ENCODE measurements at regions not wholly inside any gene's neighbourhood (a gene's known extent, or its start where the extent isn't known, plus 50 kb on each side); places are given as distances from the start of the nearest gene placed in this dataset.

DNA sequence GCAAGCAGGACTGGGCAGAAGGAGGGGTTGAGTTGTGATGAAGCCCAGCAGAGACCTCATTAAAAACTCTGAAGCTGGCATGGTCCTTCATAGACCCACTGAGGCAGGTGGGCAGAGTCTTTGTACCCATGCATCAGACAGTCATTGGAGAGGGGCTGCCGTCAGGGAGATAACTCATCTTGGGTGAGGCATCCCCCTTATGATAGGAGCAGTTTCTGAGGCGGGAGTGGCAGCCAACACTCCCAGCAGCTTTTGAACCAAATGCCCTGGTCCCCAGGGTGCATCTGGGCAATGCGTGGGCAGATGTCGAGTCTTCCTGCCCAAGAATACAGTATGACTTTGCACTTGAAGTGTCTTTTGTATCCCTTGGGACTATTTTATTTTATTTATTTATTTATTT, 68.1 kb downstream of the HTR5A start:
- no peak for DNase-seq

DNA sequence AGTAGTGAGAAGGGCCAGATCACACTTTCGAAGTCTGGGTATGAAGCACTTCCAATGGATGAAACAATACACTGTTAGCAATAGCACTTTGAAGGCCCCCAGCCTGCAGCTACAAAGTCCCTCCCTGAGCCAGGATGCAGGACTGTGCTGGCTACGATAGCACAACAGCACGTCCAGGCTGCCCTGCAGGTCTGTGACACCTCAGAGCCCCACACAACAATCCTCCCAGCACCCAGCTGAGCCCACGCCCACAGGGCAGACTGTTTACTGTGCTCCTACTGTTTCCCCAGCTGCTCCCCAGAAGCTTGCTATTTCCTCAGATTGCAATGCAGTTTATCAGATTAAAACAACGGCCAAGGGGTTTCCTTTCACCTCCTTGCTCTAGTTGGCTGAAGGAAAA, 71.4 kb downstream of the HTR5A start:
- DNase-seq, result no peak

DNA sequence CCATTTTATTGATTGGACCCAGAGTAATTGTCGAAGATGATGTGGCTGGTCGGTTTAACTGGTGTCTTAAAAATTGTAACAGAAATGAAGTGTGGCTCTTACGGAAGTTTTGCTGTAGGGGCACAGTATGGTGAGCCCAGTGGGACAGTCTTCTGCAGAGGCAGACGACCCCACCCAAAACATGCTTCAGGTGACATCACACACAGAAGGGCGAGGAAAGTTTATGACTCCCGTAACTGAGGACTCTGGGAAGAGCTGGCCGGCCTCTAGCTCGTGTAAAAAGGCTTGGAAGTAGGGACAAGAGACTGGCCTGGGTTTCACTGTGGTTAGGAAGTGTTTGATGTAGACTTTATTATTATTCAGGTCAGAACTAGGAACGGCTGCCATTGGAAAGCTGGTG, 73.3 kb downstream of the HTR5A start:
- no peak for DNase-seq

DNA sequence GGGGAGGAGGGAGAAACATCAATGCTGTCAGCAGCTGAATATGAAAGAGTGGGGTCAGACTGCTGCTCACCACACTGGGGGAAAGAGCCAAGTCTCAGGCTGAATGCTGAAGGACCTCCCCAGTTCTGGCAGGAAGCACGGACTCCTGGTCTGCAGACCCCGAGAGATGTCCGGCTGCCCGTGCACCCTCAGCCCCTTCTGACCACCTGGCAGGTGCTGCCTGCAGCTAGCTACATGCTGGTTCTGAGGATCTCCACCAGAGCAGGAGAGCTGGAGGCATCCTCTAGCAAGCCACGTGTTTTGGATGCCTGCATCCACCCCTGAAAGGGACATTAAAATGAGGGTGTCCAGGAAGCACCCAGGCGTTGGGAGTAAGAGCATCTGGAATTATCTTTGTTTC, 74.2 kb downstream of the HTR5A start:
- no peak for DNase-seq

DNA sequence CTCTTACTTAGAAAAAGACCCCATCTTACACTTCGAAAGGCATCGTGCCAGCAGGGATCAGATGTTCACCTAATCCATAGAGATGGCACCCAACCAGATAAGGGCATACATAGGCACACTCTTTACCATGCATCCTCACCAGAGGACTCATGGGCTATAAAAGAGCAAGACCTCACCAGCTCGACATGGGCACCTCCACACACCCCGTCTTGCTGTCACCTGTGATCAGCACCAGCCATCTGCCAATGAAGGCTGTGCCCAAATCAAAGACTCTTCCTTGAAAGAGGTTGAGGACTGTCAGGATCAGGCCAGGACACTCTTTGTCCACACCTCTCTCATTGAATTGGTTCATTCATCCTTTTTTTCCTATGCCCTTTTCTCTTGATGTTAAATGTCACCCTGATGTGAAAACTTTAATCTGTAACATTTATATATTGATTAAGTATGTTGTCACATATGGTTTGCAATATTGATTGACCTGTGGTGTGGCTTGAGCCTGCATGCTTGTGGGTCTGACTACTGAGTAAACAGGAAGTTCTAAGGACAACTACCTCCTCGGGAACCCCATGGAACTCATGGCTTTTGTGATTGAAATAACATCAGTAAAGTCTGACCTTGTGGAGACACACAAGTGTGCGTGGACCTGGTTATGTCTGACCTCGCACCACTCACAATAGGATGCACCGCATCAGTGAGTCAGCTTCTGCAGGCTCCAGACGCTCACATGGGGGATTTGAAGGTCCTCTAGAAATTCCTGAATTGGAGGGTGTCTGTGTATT, 75.5 kb downstream of the HTR5A start:
- DNase-seq, result no peak

DNA sequence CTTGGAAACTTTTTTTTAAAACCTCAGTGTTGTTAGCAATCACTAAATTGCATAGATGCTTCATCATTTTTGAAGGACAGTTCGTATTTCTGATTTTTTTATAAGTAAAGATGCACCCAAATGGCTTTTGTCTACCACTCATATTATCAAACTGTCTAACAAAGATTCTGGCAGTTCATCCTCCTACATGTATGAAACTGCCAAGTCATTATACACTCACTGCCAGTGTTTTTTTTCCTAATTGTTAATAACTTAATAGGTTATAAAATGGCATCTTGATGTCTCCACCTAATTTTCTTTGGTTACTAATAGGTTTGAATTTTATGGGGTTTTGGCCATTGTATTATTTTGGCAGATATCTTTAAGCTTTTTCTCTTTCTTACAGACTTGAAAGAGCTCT, 77.0 kb downstream of the HTR5A start:
- no peak for DNase-seq

DNA sequence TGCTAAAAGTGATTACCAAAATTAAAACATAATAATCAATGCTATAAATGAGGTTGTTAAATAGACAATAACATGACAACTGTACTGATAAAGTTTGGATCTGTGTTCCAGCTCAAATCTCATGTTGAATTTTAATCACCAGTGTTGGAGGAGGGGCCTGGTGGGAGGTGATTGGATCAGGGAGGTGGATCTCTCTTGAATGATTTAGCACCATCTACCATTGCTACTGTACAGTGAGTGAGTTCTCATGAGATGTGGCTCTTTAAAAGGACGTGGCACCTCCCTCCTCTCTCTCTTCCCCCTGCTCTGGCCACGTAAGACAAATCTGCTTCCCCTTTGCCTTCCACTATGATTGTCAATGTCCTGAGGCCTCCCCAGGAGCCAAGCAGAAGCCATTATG, 77.5 kb downstream of the HTR5A start:
- DNase-seq, result no peak

DNA sequence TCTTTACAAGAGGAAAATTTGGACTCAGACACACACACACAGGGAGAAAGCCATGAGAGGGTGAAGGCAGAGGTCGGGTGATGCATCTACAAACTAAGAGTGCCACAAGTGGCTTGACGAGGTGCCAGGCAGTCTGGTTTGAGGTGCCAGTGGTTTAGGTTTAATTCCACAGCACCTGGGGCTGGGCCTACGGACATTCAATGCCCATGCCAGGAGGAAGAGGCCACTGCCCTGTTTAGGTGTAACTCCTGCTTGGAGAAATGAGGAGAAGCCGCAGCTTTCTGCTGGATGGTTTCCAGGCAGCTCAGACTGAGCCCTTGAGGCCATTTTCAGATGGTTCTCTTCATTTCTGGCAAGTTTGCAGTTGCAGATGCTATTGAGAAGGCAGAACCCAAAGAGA, 83.6 kb downstream of the HTR5A start:
- no peak for DNase-seq

DNA sequence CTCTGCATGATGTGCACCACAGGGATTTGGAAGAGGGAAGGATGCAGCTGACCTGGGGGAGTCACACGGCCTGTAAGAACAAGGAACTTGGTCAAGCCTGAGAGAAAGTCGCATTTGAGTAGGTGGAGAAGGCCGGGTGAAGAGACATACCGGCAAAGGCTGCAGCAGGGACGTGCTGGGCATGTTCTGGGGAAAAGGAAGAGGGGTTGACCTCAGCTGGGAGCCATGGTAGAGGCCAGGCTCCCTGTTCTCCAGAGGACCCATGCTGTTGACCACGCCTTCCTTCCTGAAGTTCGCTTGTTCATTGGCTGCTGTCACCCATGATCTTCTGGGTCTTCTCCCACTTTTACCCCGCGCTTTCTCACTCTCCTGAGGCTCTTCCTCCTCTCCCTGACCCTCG, 84.5 kb downstream of the HTR5A start:
- DNase-seq, result no peak

DNA sequence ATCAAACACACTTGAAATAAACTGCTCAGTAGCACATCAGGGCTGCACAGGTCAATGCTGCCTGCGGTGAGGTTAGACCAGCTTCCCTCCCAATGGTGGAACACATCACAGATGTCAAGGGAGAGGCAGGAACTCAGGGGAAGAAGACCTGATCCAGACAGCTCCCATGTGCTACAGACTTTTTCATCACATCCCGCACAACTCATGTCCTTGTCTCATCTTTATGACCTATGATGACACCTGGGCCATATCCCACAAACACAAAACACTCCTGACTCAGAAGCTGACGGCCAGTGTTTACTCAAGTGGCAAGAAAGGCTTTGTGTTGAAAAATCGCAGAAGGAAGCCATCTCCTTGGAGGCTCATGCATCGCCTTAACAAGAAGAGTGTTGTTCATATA, 91.6 kb downstream of the HTR5A start:
- DNase-seq, result no peak

DNA sequence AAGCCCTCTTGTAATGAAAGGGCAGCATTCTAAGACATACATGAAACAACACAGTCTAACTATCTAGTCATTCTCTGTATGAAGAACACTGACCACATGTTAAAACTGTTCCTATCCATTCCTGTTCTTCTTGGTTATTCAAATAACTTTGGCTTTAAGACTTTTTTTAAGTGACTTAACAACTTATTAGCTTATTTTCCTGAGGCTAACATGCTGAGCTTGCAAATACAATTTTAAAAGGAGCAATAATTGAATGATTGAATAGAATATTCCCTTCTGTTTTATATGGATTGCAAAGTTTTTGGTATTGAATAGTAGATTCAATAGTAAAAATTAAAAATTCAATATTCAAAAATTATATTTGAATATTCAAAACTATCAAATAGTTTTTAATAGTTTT, 92.3 kb downstream of the HTR5A start:
- no peak for DNase-seq

DNA sequence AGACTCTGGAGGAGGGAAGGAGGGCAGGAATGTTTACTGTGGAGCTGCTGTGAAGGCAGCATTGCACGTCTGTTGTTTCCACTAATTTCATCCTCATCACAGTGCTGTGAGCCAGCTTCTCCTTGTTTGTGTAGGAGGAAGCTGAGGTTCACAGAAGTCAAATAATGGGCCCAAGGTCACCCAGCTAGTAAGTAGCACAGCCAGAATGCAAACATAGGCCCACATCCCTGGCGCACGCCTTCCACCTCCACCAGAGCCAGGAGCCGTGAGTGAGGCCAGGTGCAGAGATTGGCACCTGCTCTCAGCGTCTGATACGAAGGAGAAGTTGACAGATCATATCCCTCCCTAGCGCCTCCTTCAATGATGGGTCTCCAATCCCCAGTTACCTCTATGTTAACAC, 93.6 kb downstream of the HTR5A start:
- DNase-seq, result peak; percentile 65

DNA sequence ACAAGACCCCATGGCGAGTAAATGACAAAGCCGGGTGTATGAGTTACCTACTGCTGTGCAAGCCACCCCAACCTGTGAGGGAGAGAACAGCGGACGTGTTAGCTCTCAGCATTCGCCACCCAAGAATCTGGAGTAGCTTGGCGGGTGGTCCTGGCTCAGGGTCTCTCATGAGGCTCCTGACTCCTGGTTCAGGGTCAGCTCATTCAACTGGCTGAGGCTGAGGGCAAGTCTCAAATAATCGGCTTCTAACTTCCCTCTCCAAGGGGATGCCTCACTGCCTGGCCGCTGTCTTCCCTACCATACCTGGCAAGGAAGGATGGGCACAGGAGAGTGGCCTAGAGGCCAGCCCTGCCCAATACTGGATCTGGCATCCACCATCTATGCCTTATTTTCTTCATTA, 94.2 kb downstream of the HTR5A start:
- DNase-seq, result peak; percentile 38

DNA sequence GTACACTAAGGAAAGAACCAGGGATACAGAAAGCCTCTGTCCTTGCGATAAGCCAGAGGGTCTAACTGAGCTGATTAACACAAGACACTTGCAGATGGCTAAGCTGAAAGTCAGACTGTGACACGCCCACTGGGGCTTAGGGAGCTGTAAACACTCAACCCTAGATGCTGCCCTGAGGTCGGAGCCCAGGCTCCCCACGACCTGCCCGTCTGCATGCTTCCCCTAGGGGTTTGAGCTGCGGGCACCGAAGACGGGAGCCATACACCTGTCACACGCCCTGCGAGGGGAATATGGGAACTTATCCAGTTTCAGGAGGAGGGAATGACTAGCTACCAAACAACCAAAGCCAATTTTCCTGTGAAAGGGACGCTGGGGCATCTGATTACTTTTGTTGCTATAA, 96.0 kb downstream of the HTR5A start:
- peak; percentile 59 for DNase-seq

DNA sequence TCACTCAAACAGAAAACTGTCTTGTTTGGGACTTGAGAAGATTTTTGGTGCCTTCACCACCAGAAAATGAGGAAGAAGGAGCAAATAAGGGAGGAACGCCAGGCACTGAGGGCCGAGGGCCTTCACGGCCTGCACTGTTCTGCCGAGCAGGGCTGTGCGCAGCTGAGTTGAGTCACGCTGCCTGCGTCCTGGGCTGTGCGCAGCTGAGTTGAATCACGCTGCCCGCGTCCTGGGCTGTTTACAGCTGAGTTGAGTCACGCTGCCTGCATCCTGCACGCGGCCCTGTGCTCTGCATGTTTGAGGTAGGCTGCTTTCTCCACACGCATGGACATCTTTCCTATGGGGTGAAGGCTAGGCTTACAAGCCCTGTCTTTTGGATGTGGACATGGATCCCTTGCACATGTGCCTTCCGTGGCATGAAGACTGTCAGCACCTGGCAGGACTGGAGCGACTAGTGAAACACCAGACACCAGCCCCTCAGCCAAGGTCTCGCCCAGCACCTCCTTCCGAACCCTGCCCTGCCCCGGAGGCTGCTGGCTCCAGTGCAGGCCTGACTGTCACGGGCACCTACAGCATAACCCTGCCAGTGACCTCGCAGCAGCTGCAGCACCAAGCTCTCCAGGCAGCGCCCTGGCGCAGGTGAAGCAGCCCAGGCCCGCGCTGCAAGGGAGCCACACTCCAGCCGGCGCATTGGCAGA, 96.7 kb downstream of the HTR5A start:
- no peak for DNase-seq

DNA sequence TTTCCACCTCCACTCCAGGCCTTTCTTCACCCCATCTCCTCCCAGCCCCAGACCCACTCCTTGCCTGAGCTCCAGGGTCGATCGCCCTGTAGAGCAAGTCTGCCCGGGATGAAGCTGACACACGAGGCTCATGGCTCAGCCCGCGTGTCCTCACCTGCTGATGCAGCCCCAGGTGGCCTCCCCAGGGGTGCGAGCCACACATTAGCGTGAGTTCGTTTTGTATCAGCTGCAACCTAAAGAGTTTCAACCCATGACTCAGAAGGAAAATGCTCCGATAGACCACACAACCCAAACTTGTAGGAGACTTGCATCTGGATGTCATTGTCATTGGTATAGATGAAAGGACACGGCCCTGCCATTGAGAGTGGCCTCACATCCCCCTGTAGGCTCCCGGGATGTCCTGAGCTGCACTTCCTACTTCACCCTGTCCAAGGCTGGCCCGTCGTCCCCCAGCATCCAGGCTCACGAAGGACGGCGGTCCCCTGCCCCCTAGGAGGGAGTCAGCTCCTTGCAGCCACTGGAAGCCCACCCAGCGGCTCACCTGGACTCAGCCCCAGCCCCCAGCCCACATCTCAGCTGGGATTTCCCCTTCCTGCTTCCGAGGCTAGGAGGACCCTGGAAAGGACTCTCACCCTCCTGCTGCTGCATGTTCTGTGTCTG, 97.7 kb downstream of the HTR5A start:
- DNase-seq, result peak; percentile 51

DNA sequence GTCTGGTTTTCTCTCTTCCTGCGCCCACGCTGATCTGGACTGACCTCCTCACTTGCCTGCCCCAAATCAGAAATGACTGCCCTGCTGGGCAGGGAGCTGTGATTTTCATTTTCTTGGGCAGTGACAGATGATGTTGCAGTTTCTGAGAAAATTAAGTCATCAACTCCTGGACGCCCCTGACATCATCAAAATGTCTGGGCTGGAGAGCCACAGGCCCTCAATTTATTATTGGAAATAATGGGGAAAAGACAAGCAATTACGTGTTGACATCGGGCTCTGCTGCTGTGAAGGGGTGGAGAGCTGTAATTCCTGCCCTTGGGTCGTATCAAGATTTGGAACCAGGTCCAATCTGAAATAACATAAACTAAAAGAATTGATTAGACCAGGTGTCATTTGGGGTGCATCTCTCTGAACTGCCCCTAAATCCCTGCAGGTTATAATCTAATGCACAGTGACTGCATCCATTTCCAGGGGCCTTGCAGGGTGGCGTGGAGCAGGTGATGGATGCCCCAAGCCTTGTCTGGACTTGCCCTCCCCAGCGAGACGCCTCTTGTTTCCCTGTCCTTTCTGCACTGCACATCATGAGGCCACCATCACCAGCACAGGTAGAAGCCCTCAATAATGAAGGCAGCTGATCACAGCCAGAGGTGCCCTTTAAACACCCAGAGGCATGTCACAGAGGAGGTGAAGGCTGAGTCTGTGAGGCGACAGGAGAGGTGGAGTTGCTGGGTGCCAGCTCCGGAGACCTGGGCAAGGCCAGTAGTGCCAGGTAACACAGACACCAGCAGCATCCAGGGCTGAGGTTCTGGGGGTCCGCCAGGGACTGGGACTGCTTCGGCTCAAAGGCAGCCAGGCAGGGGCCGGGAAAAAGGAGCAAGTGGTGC, 98.7 kb downstream of the HTR5A start:
- peak; percentile 80 for DNase-seq

DNA sequence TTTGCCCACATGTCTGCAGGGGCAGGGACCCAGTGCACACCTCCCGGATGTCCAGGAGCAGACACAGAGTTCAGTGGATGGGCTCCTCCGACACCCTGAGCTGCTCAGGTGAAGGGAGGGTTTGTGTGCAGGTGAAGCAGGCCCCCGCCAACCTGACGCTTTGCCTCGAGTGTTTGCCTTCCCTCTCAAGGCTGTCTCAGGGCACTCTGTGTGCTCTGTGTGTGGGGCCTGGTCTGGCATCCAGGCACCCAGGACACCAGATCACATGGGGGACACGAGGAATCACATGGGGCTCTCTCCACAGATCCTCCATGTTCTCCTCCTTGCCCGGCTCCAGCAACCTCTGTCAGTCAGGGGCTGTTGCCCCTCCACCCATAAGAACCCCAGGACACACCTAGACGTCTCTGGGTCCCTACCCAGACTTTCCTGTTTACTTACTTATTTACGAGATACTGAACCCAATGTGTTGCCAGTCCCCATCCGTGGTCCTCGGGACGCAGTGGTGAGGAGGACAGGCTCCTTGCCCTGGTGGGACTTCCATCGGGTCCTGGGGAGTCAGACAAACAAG, 99.5 kb downstream of the HTR5A start:
- peak; percentile 73 for DNase-seq

DNA sequence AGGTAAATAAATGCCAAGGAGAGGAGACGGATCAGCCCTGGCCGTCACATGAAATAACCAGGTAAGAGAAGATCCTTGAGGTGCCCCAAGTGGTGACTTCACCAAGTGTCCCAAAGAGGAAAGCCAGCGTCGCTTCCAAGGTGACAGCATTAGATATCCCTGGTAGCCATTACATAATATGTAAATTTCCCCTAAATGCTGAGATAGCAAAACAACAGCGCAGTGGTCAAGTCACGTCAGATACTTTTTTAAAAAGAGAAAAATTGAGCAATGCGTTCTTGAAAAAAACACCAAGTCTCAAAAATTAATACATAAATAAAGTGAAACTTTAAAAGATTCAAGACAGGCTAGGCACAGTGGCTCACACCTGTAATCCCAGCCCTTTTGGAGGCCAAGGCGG, 100.2 kb downstream of the HTR5A start:
- DNase-seq, result no peak

DNA sequence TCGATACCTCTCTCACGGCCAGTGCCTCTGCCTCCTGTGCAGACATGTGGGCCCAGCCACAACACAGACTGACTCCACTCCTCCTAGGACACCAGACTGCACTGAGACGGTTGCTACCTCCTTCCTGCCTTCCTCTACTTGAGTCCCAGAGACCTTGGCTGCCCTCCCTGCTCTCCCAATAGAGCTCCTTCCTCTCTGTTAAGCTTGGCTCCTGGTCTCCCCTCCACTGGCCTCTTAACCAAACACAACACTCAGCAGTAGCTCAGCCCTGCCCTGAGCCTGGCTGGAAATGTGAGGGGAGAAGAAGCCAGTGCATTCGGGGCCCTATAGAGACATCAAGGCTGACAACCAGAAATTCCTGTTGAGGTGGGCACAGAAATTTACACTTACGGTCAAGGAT, 102.0 kb downstream of the HTR5A start:
- DNase-seq, result no peak

DNA sequence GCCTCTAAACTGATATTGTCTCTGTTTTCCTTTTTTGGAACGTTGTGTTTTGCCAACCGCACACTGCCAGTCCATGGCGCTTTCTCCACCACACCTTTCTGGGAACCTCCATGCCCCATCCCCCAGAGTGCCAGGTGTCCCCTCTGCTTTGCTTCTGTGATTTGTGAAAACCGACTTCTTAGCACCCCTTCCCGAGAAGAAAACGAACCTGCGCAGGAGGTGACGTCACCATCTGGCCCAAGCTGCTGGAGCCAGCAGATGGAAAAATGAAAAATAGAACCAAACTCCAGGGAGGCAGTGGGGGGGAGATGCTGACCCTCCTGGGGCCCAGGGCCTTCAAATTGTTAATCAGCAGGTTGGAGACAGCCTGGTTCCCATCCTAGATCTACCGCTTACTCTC, 103.8 kb downstream of the HTR5A start:
- DNase-seq, result no peak

DNA sequence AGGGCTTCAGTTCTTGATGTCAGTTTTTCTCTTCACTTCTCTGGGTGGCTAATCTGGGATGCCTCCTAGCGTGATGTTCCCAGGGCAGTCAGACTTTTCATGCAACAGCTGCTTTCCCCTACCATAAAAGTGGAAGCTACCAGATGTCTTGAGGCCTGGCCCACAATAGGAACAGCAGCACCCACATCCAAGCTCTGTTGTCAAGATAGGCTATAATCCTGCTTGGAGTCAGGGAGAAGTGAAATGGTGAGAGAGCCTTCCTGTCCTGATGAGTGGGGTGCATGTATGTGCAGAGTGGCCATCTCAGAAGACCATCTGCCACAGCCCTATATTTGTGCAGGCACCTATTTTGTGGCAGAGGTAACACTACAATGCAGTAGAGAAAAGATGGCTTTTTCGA, 108.0 kb downstream of the HTR5A start:
- DNase-seq, result no peak

DNA sequence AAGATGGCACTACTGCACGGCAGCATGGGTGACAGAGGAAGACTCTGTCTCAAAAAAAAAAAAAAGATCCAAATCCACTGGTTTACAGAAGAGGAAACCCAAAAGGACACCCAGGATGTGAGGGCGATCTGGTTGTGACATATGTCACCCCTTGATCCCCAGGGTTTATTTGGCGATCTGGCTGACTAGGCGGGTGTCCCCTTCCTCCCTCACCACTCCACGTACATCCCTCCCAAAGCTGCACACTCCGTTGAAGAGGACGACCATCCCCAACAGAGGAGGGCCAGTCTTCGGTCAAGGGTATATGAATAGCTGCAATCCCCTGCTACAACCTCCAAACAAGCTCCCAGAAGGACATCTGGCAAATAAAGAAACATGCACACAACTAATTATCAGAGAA, 111.6 kb downstream of the HTR5A start:
- DNase-seq, result no peak

Measured in NCI-H345 (cell line).